ENCODE measurements at regions not wholly inside any gene's neighbourhood (a gene's known extent, or its start where the extent isn't known, plus 50 kb on each side); places are given as distances from the start of the nearest gene placed in this dataset.

DNA sequence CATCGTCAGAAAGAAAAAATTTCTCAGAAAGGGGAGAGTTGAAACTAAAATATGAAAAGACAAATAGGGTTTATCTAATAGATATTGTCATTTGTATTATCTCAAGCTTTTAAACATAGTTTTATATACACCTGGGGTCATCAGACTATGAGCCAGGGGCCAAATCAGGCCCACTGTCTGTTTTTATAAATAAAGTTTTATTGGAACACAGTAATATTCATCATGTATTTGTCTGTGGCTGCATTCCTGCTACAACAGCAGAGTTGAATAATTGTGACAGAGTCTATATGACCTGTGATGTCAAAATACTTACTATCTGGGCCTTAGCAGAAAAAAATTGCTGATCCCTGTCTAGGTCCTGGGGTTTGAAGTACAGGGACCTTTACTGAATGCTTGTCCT, 120.5 kb upstream of the RUNX1 start:
- TF ChIP-seq, protein P1, sequence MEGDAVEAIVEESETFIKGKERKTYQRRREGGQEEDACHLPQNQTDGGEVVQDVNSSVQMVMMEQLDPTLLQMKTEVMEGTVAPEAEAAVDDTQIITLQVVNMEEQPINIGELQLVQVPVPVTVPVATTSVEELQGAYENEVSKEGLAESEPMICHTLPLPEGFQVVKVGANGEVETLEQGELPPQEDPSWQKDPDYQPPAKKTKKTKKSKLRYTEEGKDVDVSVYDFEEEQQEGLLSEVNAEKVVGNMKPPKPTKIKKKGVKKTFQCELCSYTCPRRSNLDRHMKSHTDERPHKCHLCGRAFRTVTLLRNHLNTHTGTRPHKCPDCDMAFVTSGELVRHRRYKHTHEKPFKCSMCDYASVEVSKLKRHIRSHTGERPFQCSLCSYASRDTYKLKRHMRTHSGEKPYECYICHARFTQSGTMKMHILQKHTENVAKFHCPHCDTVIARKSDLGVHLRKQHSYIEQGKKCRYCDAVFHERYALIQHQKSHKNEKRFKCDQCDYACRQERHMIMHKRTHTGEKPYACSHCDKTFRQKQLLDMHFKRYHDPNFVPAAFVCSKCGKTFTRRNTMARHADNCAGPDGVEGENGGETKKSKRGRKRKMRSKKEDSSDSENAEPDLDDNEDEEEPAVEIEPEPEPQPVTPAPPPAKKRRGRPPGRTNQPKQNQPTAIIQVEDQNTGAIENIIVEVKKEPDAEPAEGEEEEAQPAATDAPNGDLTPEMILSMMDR (IDR thresholded peaks at IDR 0.05; ENCODE audit: partially characterized antibody, unreplicated experiment) = no peak
- Mint-ChIP-seq H3K4me3 (ENCODE audit: unreplicated experiment) (no peak overlapping the region), H3K36me3 (ENCODE audit: unreplicated experiment) (peaks cover 7% of the 10 kb centered on the region), H3K9me3 (ENCODE audit: unreplicated experiment) (no peaks in the 10 kb centered on the region), H3K27me3 (ENCODE audit: unreplicated experiment) (no peaks in the 10 kb centered on the region), H3K27ac (ENCODE audit: unreplicated experiment) (no peak overlapping the region), H3K4me1 (ENCODE audit: low read depth, unreplicated experiment) (no peaks in the 10 kb centered on the region)
- no peak for DNase-seq

DNA sequence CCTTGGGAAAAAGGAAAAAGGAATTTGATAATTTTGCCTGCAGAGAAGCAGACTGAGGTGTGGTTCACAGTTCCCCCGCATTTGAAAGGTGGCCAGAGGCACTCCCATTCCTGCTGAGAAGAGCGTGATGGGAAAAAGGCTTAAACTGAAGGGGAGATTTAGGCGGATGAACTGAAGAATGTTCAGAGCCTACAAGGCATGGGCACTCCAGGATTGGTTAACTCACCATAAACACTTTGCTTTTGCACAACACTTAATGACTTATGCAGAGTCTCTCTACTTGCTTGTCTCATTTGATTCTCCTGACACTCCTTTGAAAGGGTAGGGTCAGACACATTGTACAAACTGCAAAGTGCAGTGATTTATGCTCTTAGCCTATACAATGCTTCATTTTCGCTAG, 119.6 kb upstream of the RUNX1 start:
- no peaks in the 10 kb centered on the region for H3K9me3 Mint-ChIP-seq (ENCODE audit: unreplicated experiment)
- H3K27me3 Mint-ChIP-seq (ENCODE audit: unreplicated experiment) = no peaks in the 10 kb centered on the region
- TF ChIP-seq, protein P1 (IDR thresholded peaks at IDR 0.05; ENCODE audit: partially characterized antibody, unreplicated experiment) = no peak
- peaks cover 7% of the 10 kb centered on the region for H3K36me3 Mint-ChIP-seq (ENCODE audit: unreplicated experiment)
- H3K4me1 Mint-ChIP-seq (ENCODE audit: low read depth, unreplicated experiment) = no peaks in the 10 kb centered on the region
- no peak overlapping the region for H3K4me3 Mint-ChIP-seq (ENCODE audit: unreplicated experiment)
- no peak for DNase-seq
- no peak overlapping the region for H3K27ac Mint-ChIP-seq (ENCODE audit: unreplicated experiment)

DNA sequence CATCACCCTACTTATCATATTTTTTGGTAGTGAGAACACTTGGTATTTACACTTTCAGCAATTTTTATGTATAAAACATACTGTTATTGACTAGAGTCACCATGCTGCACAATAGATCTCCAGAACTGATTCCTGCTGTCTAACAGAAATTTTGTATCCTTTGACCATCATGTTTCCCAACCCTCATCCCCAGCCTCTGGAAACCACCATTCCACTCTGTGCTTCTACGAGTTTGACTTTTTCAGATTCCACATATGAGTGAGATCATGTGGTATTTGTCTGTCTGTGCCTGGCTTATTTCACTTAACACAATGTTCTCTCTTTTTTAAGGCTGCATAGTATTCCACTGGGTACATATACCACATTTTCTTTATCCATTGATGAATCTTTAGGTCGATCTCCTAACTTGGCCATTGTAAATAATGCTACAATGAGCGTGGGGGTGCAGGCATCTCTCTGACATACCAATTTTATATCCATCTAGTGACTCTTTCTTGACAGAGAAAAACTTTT, 115.9 kb upstream of the RUNX1 start:
- H3K36me3 Mint-ChIP-seq (ENCODE audit: unreplicated experiment) = peaks cover 7% of the 10 kb centered on the region
- DNase-seq = no peak
- H3K27ac Mint-ChIP-seq (ENCODE audit: unreplicated experiment) = no peak overlapping the region
- H3K4me1 Mint-ChIP-seq (ENCODE audit: low read depth, unreplicated experiment) = no peaks in the 10 kb centered on the region
- no peaks in the 10 kb centered on the region for H3K9me3 Mint-ChIP-seq (ENCODE audit: unreplicated experiment)
- no peaks in the 10 kb centered on the region for H3K27me3 Mint-ChIP-seq (ENCODE audit: unreplicated experiment)
- no peak overlapping the region for H3K4me3 Mint-ChIP-seq (ENCODE audit: unreplicated experiment)
- TF ChIP-seq, protein P1 (IDR thresholded peaks at IDR 0.05; ENCODE audit: partially characterized antibody, unreplicated experiment) = no peak

DNA sequence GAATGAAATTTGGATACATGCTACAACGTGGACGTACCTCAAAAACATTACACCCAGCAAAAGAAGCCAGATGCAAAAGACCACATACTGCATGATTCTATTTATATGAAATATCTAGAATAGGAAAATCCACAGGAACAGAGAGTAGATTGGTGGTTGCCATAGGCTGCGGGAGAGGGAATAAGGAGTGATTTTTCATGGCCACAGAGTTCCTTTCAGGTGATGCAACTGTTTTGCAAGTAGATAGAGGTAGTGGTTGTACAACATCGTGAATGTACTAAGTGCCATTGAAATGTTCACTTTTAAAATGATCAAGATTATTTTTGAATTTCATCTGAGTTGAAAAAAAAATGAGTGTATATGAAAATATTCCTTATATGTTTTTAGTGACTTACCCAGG, 115.3 kb upstream of the RUNX1 start:
- no peak overlapping the region for H3K4me3 Mint-ChIP-seq (ENCODE audit: unreplicated experiment)
- no peaks in the 10 kb centered on the region for H3K27me3 Mint-ChIP-seq (ENCODE audit: unreplicated experiment)
- peaks cover 7% of the 10 kb centered on the region for H3K36me3 Mint-ChIP-seq (ENCODE audit: unreplicated experiment)

DNA sequence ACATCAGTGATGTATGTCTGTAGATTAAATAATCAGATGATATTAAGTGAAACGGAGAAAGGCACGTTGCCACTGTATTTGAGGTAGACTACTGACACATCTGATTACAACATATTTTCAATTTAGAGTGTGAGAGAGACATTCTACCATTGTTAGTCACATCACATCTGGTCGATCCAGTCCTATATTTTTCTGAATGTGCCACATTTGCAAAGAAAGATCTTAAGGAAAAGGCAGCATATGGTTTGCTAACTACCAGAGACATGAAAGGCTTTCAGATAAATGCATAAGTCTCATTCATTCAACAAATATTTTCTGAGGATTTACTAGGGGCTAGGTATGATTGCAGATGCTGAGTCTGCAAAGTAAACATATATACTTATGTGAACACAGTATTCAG, 114.3 kb upstream of the RUNX1 start:
- no peak overlapping the region for H3K4me3 Mint-ChIP-seq (ENCODE audit: unreplicated experiment)
- no peak for DNase-seq
- no peaks in the 10 kb centered on the region for H3K4me1 Mint-ChIP-seq (ENCODE audit: low read depth, unreplicated experiment)
- no peaks in the 10 kb centered on the region for H3K27me3 Mint-ChIP-seq (ENCODE audit: unreplicated experiment)
- TF ChIP-seq, protein P1 (IDR thresholded peaks at IDR 0.05; ENCODE audit: partially characterized antibody, unreplicated experiment) = no peak
- H3K9me3 Mint-ChIP-seq (ENCODE audit: unreplicated experiment) = peaks cover 2% of the 10 kb centered on the region
- no peak overlapping the region for H3K27ac Mint-ChIP-seq (ENCODE audit: unreplicated experiment)
- peaks cover 7% of the 10 kb centered on the region for H3K36me3 Mint-ChIP-seq (ENCODE audit: unreplicated experiment)

More for the DNA sequence above, 115.3 kb upstream of the RUNX1 start:
- Mint-ChIP-seq H3K27ac (ENCODE audit: unreplicated experiment) (no peak overlapping the region), H3K9me3 (ENCODE audit: unreplicated experiment) (peaks cover under 1% of the 10 kb centered on the region), H3K4me1 (ENCODE audit: low read depth, unreplicated experiment) (no peaks in the 10 kb centered on the region)
- no peak for DNase-seq
- TF ChIP-seq, protein P1 (IDR thresholded peaks at IDR 0.05; ENCODE audit: partially characterized antibody, unreplicated experiment) = no peak
